Loucy (cell line): ENCODE measurements at regions not wholly inside any gene's neighbourhood (a gene's known extent, or its start where the extent isn't known, plus 50 kb on each side); places are given as distances from the start of the nearest gene placed in this dataset.

Experiments
- H2AFZ ChIP-seq: fragments of 200-600 bp; sonication (generic); 2 replicates; pipeline ENCODE4 v1.6.0; 2016; ENCODE audit warnings: antibody characterized with exemption, mild to moderate bottlenecking, low read length, moderate library complexity
- H3F3A ChIP-seq: fragments of 200-600 bp; 2 replicates; pipeline ENCODE4 v1.6.0; 2016; ENCODE audit warnings: antibody characterized with exemption, low read depth, mild to moderate bottlenecking
- H3K27me3 ChIP-seq: fragments of 200-600 bp; sonication (generic); 2 replicates; pipeline ENCODE4 v1.6.1; 2014; ENCODE audit warnings: low read length, mild to moderate bottlenecking; ENCODE audit not compliant: insufficient read depth, poor library complexity, severe bottlenecking
- H3K36me3 ChIP-seq: fragments of 200-600 bp; sonication (generic); 2 replicates; pipeline ENCODE4 v1.6.1; 2016; ENCODE audit warnings: low read length; ENCODE audit not compliant: insufficient read depth
- H3K4me1 ChIP-seq: fragments of 200-600 bp; sonication (generic); 2 replicates; pipeline ENCODE4 v1.5.1; 2014; ENCODE audit warnings: low read length, mild to moderate bottlenecking; ENCODE audit not compliant: insufficient read depth, poor library complexity, severe bottlenecking
- H3K4me2 ChIP-seq: fragments of 200-600 bp; sonication (generic); 2 replicates; pipeline ENCODE4 v1.6.0; 2014; ENCODE audit warnings: antibody characterized with exemption, low read length, low read depth, mild to moderate bottlenecking; ENCODE audit not compliant: poor library complexity, severe bottlenecking
- H3K4me3 ChIP-seq: fragments of 200-600 bp; sonication (generic); 2 replicates; pipeline ENCODE4 v1.5.1; 2014; ENCODE audit warnings: low read length, mild to moderate bottlenecking, mixed read lengths; ENCODE audit not compliant: poor library complexity, severe bottlenecking
- H3K79me2 ChIP-seq: fragments of 200-600 bp; sonication (generic); 2 replicates; pipeline ENCODE4 v1.6.1; 2014; ENCODE audit warnings: low read length; ENCODE audit not compliant: insufficient read depth
- H3K9ac ChIP-seq: fragments of 200-600 bp; sonication (generic); 2 replicates; pipeline ENCODE4 v1.6.0; 2014; ENCODE audit warnings: mild to moderate bottlenecking, low read depth, low read length, moderate library complexity; ENCODE audit not compliant: poor library complexity, severe bottlenecking
- H3K9me2 ChIP-seq: fragments of 200-600 bp; sonication (generic); replicated peaks from 2 replicates; pipeline ENCODE4 v1.6.1; 2016; ENCODE audit warnings: low read depth, low read length, mixed read lengths
- H3K9me3 ChIP-seq: fragments of 200-600 bp; sonication (generic); 2 replicates; pipeline ENCODE4 v1.6.1; 2014; ENCODE audit warnings: mild to moderate bottlenecking, antibody characterized with exemption, low read length, low read depth; ENCODE audit not compliant: insufficient read depth
- H4K20me1 ChIP-seq: fragments of 200-600 bp; sonication (generic); 2 replicates; pipeline ENCODE4 v1.6.0; 2014; ENCODE audit warnings: antibody characterized with exemption, low read length, mild to moderate bottlenecking; ENCODE audit not compliant: insufficient read depth, poor library complexity, severe bottlenecking
- EZH2phosphoT487 ChIP-seq: fragments of 200-600 bp; IDR thresholded peaks from 2 replicates; pipeline ENCODE4 v1.6.1; 2018; ENCODE audit warnings: antibody characterized with exemption, mild to moderate bottlenecking, moderate library complexity, borderline replicate concordance
- TF ChIP-seq, protein P1 (sequence below): fragments of 200-600 bp; sonication (generic); conservative IDR thresholded peaks from 2 replicates; pipeline ENCODE4 v1.5.1; 2014; ENCODE audit warnings: mild to moderate bottlenecking, antibody characterized with exemption, low read length

DNA sequence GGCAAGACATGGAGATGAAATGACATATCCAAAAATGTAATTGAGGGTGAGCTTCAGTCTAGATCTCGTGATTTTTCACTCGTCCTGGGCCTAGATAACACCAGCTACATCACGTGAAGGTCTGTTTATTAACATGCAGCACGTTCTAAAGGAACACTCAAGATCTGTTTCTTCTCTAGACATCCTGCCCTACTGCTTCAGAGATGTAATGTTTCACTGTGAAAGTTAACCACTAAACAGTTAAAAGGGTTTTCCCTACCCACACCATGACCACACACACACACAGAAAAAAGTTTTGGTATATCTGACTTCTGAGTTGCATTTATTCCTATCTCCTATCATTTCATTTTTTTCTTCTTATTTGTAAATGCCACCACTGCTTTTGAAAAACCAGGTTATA, 52.3 kb upstream of the SMIM31 start:
- H3K9me3 ChIP-seq, result no peaks in the 10 kb centered on the region
- H4K20me1 ChIP-seq, result no peaks in the 10 kb centered on the region
- H3K79me2 ChIP-seq, result no peaks in the 10 kb centered on the region
- no peak overlapping the region for H2AFZ ChIP-seq
- no peak overlapping the region for H3K4me3 ChIP-seq
- H3K36me3 ChIP-seq, result no peaks in the 10 kb centered on the region
- no peak overlapping the region for H3K9ac ChIP-seq
- H3K4me2 ChIP-seq, result no peak overlapping the region
- no peaks in the 10 kb centered on the region for H3F3A ChIP-seq
- no peaks in the 10 kb centered on the region for H3K27me3 ChIP-seq
- H3K4me1 ChIP-seq, result no peaks in the 10 kb centered on the region
- no peaks in the 10 kb centered on the region for H3K9me2 ChIP-seq
- no peak for TF ChIP-seq EZH2phosphoT487
- TF ChIP-seq, protein P1, sequence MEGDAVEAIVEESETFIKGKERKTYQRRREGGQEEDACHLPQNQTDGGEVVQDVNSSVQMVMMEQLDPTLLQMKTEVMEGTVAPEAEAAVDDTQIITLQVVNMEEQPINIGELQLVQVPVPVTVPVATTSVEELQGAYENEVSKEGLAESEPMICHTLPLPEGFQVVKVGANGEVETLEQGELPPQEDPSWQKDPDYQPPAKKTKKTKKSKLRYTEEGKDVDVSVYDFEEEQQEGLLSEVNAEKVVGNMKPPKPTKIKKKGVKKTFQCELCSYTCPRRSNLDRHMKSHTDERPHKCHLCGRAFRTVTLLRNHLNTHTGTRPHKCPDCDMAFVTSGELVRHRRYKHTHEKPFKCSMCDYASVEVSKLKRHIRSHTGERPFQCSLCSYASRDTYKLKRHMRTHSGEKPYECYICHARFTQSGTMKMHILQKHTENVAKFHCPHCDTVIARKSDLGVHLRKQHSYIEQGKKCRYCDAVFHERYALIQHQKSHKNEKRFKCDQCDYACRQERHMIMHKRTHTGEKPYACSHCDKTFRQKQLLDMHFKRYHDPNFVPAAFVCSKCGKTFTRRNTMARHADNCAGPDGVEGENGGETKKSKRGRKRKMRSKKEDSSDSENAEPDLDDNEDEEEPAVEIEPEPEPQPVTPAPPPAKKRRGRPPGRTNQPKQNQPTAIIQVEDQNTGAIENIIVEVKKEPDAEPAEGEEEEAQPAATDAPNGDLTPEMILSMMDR, result no peak
